ENCODE measurements at regions not wholly inside any gene's neighbourhood (a gene's known extent, or its start where the extent isn't known, plus 50 kb on each side); places are given as distances from the start of the nearest gene placed in this dataset.
A peak's percentile ranks its signal among the peaks of the same experiment; 100 is the strongest.

GRCh38 chr7:115683093-115683492, 347.5 kb downstream of the TFEC start:
- Histone ChIP-seq H3K27me3 (replicated peaks in 1 of 4; ENCODE audit: control insufficient read depth in 3 of 4, extremely low read depth in 1 of 4, insufficient read depth in 3 of 4, low read length in 3 of 4) (peaks cover 0 to 1% (median 0%) of the 10 kb centered on the region in 4 experiments; a peak in 1 of 7 replicates), H4K20me1 (replicated peaks in 1 of 2; ENCODE audit: control insufficient read depth in 1 of 2, insufficient read depth in 2 of 2, low read length in 2 of 2) (no peaks in the 10 kb centered on the region), H3K36me3 (ENCODE audit: control insufficient read depth in 2 of 4, insufficient read depth in 4 of 4, low read length in 3 of 4) (no peaks in the 10 kb centered on the region), H4K5ac (ENCODE audit: insufficient read length, low read depth, low read length) (no peak overlapping the region), H3K4me1 (replicated peaks in 1 of 4; ENCODE audit: control insufficient read depth in 3 of 4, insufficient read depth in 4 of 4, low read length in 3 of 4) (peaks cover 0 to 6% (median 1%) of the 10 kb centered on the region in 4 experiments; a peak in 2 of 7 replicates), H3K9me3 (ENCODE audit: insufficient read depth in 2 of 2, low read depth in 1 of 2, low read length in 1 of 2) (no peaks in the 10 kb centered on the region), H3K79me1 (ENCODE audit: low read depth, low read length) (no peaks in the 10 kb centered on the region; the same call in 1 of the 2 replicates), H4K8ac (ENCODE audit: extremely low read depth, insufficient read depth, low read length) (no peak overlapping the region), H3K23me2 (ENCODE audit: low read depth, low read length) (no peaks in the 10 kb centered on the region), H3K27ac (ENCODE audit: low read depth, low read length) (no peak overlapping the region), H4K91ac (replicated peaks; ENCODE audit: insufficient read length, low read length) (no peak overlapping the region), H3K18ac (ENCODE audit: extremely low read depth, low read length) (no peak overlapping the region), H3K4me3 (ENCODE audit: extremely low read depth in 1 of 4, insufficient read depth in 2 of 4, low read depth in 3 of 4, low read length in 4 of 4) (no peak overlapping the region), H3K56ac (replicated peaks; ENCODE audit: insufficient read length, low read depth, low read length) (no peak overlapping the region), H2BK120ac (replicated peaks; ENCODE audit: low read depth, low read length) (no peak overlapping the region), H2BK20ac (ENCODE audit: low read length) (no peak overlapping the region), H2BK12ac (ENCODE audit: low read depth, low read length) (no peak overlapping the region), H3K9ac (replicated peaks in 1 of 4; ENCODE audit: extremely low read depth in 1 of 4, low read depth in 3 of 4, low read length in 3 of 4) (no peak overlapping the region), H2AK5ac (ENCODE audit: low read depth, low read length) (no peak overlapping the region), H2AFZ (ENCODE audit: low read length) (0 out of 2 replicates have a peak overlapping the region, but pooled peaks have one; percentile 78), H3K14ac (ENCODE audit: insufficient read length) (no peak overlapping the region), H2BK5ac (ENCODE audit: low read depth, low read length) (no peak overlapping the region), H3K79me2 (ENCODE audit: control insufficient read depth in 1 of 2, insufficient read depth in 2 of 2, low read length in 2 of 2) (no peaks in the 10 kb centered on the region), H2BK15ac (ENCODE audit: low read length) (no peak overlapping the region), H3K4ac (replicated peaks; ENCODE audit: insufficient read length, low read depth, low read length) (no peak overlapping the region), H3K23ac (ENCODE audit: insufficient read length) (no peak overlapping the region), H3K4me2 (ENCODE audit: insufficient read depth in 1 of 2, low read depth in 2 of 2, low read length in 2 of 2) (no peak overlapping the region)
- DNase-seq (ENCODE audit: low read depth in 1 of 2, low spot score in 2 of 2) (no peak), FAIRE-seq (no peak)
- ChIA-PET POLR2A (ENCODE audit: partially characterized antibody) (no interaction called here), CTCF (ENCODE audit: partially characterized antibody) (interaction anchor here (0.6 to 1.8 kb wide), 3 partner anchors 168 to 346 kb away, joined by 3 to 7 read pairs (median 3); no protein-coding TSS in a partner anchor)
- TF ChIP-seq KDM1A (IDR thresholded peaks at IDR 0.05; ENCODE audit: borderline replicate concordance, low read length) (no peak), MAX (IDR thresholded peaks at IDR 0.05) (no peak), ATF2 (IDR thresholded peaks at IDR 0.05; ENCODE audit: low read length) (no peak), RFX5 (IDR thresholded peaks at IDR 0.05; ENCODE audit: borderline replicate concordance, low read depth, low read length) (no peak), SP4 (IDR thresholded peaks at IDR 0.05; ENCODE audit: low read length) (no peak), CEBPB (IDR thresholded peaks at IDR 0.05; ENCODE audit: low read depth, low read length) (no peak), MAFK (IDR thresholded peaks at IDR 0.05; ENCODE audit: low read depth, low read length) (no peak), SIX5 (IDR thresholded peaks at IDR 0.05; ENCODE audit: low read depth, low read length) (no peak), CTBP2 (IDR thresholded peaks at IDR 0.05; ENCODE audit: borderline replicate concordance, insufficient read depth, insufficient read length, low read length) (no peak), BRCA1 (IDR thresholded peaks at IDR 0.05; ENCODE audit: low read depth, low read length) (no peak), TBP (IDR thresholded peaks at IDR 0.05; ENCODE audit: low read depth, low read length) (no peak)
- WGBS, 2 experiments (ENCODE audit: extremely low coverage in 1 of 2, insufficient coverage in 1 of 2, insufficient read length in 1 of 2, insufficient replicate concordance in 2 of 2, low coverage in 1 of 2, low lambda C conversion rate in 2 of 2, missing lambda C conversion rate in 1 of 2) = 95% methylated on average over 3 of the region's 3 CpGs; no CpG with 5 or more reads in 1 of the 2 experiments
